Activated B cell treated with CpG ODN at 0.5 μM for 24 hours (primary cell): ENCODE measurements at regions not wholly inside any gene's neighbourhood (a gene's known extent, or its start where the extent isn't known, plus 50 kb on each side); places are given as distances from the start of the nearest gene placed in this dataset.

Experiments used
- ATAC-seq: fragments of 200-7000 bp; cut with Tn5 transposase; one replicate; pipeline ENCODE4 v1.10.0; 2021; ENCODE audit warnings: low read depth, mild to moderate bottlenecking, moderate library complexity
- CTCF ChIA-PET: fragments of 350-600 bp; sonication (Branson Sonifier 250); formaldehyde crosslinking; loops from one replicate; lab custom pipeline; 2021; ENCODE audit warnings: antibody characterized with exemption; lab: Charles Lee
- POLR2A ChIA-PET: fragments of 350-600 bp; sonication (Branson Sonifier 250); formaldehyde crosslinking; loops from one replicate; lab custom pipeline; 2021; ENCODE audit warnings: antibody characterized with exemption; lab: Charles Lee
- DNase-seq: peaks from one replicate; pipeline ENCODE4 v3.0.0; 2022
- H3K27ac Mint-ChIP-seq: one replicate; pipeline ENCODE4 v1.8.0; 2020; ENCODE audit warnings: mixed read lengths
- H3K27me3 Mint-ChIP-seq: one replicate; pipeline ENCODE4 v1.8.0; 2021; ENCODE audit warnings: mixed read lengths
- H3K36me3 Mint-ChIP-seq: one replicate; pipeline ENCODE4 v1.8.0; 2021; ENCODE audit warnings: low read depth, mixed read lengths
- H3K4me1 Mint-ChIP-seq: one replicate; pipeline ENCODE4 v1.8.0; 2021; ENCODE audit warnings: mixed read lengths
- H3K4me3 Mint-ChIP-seq: one replicate; pipeline ENCODE4 v1.8.0; 2020; ENCODE audit warnings: mild to moderate bottlenecking, mixed read lengths
- H3K9me3 Mint-ChIP-seq: one replicate; pipeline ENCODE4 v1.8.0; 2020; ENCODE audit warnings: mixed read lengths
- intact Hi-C: fragments of 100-400 bp; cut with micrococcal nuclease; formaldehyde crosslinking; loops from one replicate; pipeline ENCODE4 v1.15.1; 2024
- TF ChIP-seq, protein P1 (sequence below): fragments of 200-600 bp; IDR thresholded peaks from one replicate; pipeline ENCODE4 v1.8.0; 2022; ENCODE audit warnings: antibody characterized with exemption, mild to moderate bottlenecking

DNA sequence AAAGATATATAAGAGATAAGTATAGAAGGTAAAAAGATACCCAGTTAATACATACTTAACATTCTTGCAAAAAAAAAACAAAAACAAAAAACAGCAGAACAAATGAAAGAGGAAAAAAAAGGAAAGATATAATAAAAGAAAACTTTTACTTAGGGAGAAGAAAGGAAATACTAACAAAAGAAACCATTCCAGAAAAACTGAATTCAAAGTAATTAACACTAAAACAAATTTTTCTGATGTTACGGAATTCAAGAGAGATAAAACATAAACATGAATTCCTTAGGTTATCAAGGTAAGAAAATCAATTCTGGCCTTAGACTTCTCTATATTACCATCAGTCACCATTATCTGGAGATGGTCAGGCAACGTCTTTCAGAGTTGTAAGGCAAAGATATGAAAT, 261.8 kb downstream of the ZEB2 start:
- TF ChIP-seq, protein P1, sequence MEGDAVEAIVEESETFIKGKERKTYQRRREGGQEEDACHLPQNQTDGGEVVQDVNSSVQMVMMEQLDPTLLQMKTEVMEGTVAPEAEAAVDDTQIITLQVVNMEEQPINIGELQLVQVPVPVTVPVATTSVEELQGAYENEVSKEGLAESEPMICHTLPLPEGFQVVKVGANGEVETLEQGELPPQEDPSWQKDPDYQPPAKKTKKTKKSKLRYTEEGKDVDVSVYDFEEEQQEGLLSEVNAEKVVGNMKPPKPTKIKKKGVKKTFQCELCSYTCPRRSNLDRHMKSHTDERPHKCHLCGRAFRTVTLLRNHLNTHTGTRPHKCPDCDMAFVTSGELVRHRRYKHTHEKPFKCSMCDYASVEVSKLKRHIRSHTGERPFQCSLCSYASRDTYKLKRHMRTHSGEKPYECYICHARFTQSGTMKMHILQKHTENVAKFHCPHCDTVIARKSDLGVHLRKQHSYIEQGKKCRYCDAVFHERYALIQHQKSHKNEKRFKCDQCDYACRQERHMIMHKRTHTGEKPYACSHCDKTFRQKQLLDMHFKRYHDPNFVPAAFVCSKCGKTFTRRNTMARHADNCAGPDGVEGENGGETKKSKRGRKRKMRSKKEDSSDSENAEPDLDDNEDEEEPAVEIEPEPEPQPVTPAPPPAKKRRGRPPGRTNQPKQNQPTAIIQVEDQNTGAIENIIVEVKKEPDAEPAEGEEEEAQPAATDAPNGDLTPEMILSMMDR: no peak
- Mint-ChIP-seq H3K4me3 (no peak overlapping the region), H3K9me3 (peaks cover 20% of the 10 kb centered on the region), H3K36me3 (peaks cover 29% of the 10 kb centered on the region), H3K4me1 (peaks cover 9% of the 10 kb centered on the region), H3K27ac (no peak overlapping the region), H3K27me3 (no peaks in the 10 kb centered on the region)
- DNase-seq (no peak), ATAC-seq (no peak)
- intact Hi-C loops: no loop called here
- CTCF ChIA-PET: interaction anchor here (0.6 kb wide), 1 partner anchor 1180 kb away, joined by 3 read pairs; no protein-coding TSS in a partner anchor
- POLR2A ChIA-PET: no interaction called here

DNA sequence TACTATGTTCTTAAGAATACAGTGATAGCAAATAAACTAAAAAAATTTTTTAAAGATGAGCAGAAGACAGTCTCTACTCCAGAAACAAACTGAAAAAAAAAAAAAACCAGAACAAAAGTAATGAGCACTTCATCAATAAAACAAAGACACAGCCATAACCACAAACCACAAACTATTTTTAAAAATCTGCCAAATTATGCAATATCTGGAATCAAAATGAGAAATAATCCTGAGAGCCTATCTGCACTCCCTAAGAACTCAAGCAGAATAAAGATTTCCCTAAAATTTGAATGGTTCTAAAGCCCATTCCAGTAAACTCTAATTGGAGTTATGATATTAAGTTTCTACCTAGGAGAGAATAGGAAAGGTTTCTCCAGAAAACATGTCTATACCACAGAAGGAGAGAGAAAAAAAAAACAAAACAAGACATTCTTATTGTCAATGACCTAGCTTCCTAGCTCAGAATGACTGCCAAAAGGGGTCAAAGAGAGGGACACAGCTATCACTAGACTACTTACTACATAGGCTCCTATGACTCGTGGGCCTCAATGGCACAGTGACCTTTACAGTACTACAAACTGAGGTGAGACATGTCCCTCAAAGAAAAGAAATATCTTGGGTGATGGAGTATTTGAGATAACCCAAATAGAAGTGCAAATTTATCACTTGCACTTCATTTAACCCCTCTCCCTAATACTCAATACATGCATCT, 262.8 kb downstream of the ZEB2 start:
- intact Hi-C loops: no loop called here
- Mint-ChIP-seq H3K9me3 (peaks cover 29% of the 10 kb centered on the region), H3K27me3 (no peaks in the 10 kb centered on the region), H3K4me3 (no peak overlapping the region), H3K36me3 (peaks cover 36% of the 10 kb centered on the region), H3K27ac (no peak overlapping the region), H3K4me1 (peaks cover 9% of the 10 kb centered on the region)
- TF ChIP-seq, protein P1: no peak
- no peak for DNase-seq
- CTCF ChIA-PET: no interaction called here
- POLR2A ChIA-PET: interaction anchor here (0.7 kb wide), 1 partner anchor 103 kb away, joined by 3 read pairs; no protein-coding TSS in a partner anchor
- no peak for ATAC-seq

DNA sequence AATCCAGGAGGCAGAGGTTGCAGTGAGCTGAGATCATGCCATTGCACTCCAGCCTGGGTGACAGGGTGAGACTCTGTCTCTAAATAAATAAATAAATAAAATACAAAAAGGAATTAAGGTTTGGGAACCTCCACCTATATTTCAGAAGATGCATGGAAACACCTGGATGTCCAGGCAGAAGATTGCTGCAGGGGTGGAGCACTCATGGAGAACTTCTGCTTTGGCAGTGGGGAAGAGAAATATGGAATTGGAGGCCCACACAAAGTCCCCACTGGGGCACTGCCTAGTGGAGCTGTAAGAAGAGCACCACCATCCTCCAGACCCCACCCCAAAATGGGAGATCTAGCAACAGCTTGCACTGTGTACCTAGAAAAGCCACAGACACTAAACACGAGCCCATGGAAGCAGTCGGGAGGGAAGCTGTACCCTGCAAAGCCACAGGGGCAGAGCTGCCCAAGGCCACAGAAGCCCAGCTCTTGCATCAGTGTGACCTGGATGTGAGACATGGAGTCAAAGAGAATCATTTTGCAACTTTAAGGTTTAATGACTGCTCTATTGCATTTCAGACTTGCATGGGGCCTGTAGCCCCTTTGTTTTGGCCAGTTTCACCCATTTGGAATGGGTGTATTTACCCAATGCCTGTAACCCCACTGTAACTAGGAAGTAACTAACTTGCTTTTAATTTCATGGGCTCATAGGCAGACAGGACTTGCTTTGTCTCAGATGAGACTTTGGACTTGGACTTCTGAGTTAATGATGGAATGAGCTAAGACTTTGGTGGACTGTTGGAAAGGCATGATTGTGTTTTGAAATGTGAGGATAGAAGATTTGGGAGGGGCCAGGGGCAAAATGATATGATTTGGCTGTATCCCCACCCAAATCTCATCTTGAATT, 265.3 kb downstream of the ZEB2 start:
- H3K36me3 Mint-ChIP-seq: peaks cover 36% of the 10 kb centered on the region
- ATAC-seq: no peak
- H3K27me3 Mint-ChIP-seq: no peaks in the 10 kb centered on the region
- ChIA-PET CTCF (no interaction called here), POLR2A (interaction anchor here (1.4 kb wide), 1 partner anchor 14 kb away, joined by 3 read pairs; no protein-coding TSS in a partner anchor)
- peaks cover 29% of the 10 kb centered on the region for H3K9me3 Mint-ChIP-seq
- intact Hi-C loops: no loop called here
- TF ChIP-seq, protein P1: no peak
- H3K27ac Mint-ChIP-seq: no peak overlapping the region
- DNase-seq: no peak
- H3K4me1 Mint-ChIP-seq: peaks cover 7% of the 10 kb centered on the region
- no peak overlapping the region for H3K4me3 Mint-ChIP-seq

DNA sequence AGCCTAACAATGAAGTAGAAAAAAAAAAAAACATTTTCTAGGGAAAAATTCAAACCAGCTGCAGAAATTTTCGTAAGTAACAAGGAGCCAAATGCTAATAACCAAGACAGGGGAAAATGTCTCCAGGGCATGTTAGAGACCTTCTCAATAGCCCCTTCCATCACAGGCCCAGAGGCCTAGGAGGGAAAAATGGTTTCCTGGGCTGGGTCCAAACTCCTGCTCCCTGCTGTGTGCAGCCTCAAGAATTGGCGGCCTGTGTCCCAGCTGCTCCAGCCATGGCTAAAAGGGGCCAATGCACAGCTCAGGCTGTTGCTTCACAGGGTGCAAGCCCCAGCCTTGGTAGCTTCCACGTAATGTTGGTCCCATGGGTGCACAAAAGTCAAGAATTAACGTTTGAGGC, 266.2 kb downstream of the ZEB2 start:
- Mint-ChIP-seq H3K9me3 (peaks cover 29% of the 10 kb centered on the region), H3K27ac (no peak overlapping the region), H3K4me1 (peaks cover 14% of the 10 kb centered on the region), H3K4me3 (no peak overlapping the region), H3K27me3 (no peaks in the 10 kb centered on the region), H3K36me3 (peaks cover 32% of the 10 kb centered on the region)
- DNase-seq (no peak), ATAC-seq (no peak)
- CTCF ChIA-PET: no interaction called here
- intact Hi-C loops: no loop called here
- TF ChIP-seq, protein P1: no peak
- POLR2A ChIA-PET: interaction anchor here (1.4 kb wide), 1 partner anchor 13 kb away, joined by 3 read pairs; no protein-coding TSS in a partner anchor

DNA sequence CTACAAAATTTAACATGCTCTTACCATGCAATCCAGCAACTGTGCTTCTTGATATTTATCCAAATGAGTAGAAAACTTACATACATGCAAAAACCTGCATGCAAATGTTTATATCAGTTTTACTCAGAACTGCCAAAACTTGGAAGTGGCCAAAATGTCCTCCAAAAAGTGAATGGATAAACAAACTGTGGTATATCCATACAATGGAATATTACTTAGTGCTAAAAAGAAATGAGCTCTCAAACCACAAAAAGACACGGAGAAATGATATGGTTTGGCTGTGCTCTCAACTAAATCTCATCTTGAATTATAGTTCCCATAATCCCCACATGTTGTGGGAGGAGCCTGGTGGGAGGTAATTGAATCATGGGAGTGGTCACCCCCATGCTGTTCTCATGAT, 267.2 kb downstream of the ZEB2 start:
- Mint-ChIP-seq H3K4me3 (no peak overlapping the region), H3K4me1 (peaks cover 20% of the 10 kb centered on the region), H3K27ac (no peak overlapping the region), H3K36me3 (peaks cover 26% of the 10 kb centered on the region), H3K9me3 (peaks cover 25% of the 10 kb centered on the region), H3K27me3 (no peaks in the 10 kb centered on the region)
- CTCF ChIA-PET: no interaction called here
- ATAC-seq (no peak), DNase-seq (no peak)
- TF ChIP-seq, protein P1: no peak
- POLR2A ChIA-PET: interaction anchor here (1.4 kb wide), 1 partner anchor 12 kb away, joined by 3 read pairs; no protein-coding TSS in a partner anchor
- intact Hi-C loops: no loop called here
